ENCODE measurements at regions not wholly inside any gene's neighbourhood (a gene's known extent, or its start where the extent isn't known, plus 50 kb on each side); places are given as distances from the start of the nearest gene placed in this dataset.
"Not testable (repeated sequence)": the region's sequence is repeated elsewhere in the genome, so short reads cannot be mapped to it uniquely, and the experiment has no call there.

DNA sequence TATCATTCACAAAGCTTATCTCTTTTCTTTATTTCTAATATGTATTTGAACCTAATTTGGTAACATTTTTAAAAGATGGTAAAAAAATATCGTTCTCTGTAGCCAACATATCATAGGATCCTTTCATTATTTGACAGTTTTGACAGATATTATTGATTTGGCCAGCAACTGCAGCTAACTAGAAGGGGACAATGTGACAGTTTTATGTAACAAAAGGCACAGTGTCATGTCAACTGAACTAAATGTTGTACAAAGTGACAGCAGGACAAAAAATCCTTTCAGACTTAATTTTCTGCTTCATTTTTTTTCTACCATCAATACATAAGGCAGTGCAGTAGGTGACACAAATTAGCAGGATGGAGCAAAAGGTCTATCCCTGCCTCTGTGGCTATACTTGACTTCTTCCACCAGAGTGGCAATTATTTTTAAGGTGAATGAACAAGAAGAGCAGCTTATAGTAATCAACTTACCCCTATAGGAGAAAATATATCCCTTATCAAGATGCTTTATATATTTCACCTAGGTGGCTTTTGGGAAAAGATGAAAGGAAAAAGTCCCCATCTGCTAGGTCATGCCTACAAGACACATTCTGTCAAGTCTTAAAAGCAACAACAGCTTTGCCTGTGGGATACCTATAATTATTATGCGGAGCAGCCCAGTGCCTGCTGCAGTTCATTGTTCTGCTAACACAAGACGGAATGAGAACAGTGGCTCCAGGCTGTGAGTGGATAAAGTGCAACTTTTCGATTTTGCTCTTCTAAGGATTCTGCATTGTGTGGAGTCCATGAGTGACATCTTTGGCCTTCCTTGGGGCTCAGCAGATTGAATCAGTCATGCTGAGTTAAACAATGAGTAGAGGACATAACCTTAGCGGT is 694.9 kb downstream of the ISL1 start:
- DNase-seq (ENCODE audit: insufficient read length, low spot score) (no peak), FAIRE-seq (no peak)
- TF ChIP-seq POLR2A (IDR thresholded peaks at IDR 0.05; ENCODE audit: low read depth, low read length): no peak
- no peak for TF ChIP-seq PAX5 (IDR thresholded peaks at IDR 0.05; ENCODE audit: insufficient read depth, low read length, severe bottlenecking)
- TF ChIP-seq POU2F2 (IDR thresholded peaks at IDR 0.05; ENCODE audit: low read depth, low read length): no peak
- no peak for TF ChIP-seq TAF1 (IDR thresholded peaks at IDR 0.05; ENCODE audit: low read depth, low read length)
- no peak for TF ChIP-seq POLR2AphosphoS5 (IDR thresholded peaks at IDR 0.05; ENCODE audit: low read depth, low read length)
- TF ChIP-seq SPI1 (IDR thresholded peaks at IDR 0.05; ENCODE audit: low read depth, low read length): no peak

DNA sequence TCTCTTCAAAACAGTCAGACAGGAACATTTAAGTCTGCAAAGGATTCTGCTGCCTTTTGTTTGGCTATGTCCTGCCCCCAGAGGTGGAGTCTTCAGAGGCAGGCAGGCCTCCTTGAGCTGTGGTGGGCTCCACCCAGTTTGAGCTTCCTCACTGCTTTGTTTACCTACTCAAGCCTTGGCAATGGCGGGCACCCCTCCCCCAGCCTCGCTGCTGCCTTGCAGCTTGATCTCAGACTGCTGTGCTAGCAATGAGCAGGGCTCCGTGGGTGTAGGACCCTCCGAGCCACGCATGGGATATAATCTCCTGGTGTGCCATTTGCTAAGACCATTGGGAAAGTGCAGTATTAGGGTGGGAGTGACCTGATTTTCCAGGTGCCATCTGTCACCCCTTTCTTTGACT is 685.4 kb upstream of the ITGA1 start:
- FAIRE-seq; DNase-seq (ENCODE audit: insufficient read length, low spot score): not testable (repeated sequence)

DNA sequence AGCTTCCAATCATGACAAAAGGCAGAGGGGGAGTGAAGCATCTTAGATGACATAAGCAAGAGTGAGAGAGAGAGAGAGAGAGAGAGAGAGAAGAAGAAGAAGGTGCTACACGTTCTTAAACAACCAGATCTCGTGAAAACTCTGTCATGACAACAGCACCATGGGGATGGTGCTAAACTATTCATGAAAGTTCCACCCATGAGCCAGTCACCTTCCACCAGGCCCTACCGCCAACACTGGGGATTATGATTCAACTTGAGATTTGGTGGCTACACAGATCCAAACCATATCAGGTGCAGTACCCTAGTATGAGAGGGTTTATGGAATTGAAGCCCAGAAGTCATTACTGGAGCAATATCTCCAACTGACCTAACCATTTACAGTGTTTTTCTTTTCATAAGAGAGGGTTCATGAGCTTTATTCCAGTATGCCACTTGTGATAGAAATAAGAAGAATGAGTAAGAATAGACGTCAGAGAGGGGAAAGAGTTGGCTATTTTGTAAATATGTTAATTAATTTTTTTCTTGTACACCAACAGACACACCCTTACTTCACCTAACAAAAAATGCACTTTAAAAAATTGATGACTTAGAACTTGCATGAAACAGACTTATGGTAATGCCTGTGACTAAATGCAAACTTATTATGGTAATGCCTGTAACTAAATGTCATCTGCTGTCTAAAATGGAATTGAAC is 680.4 kb upstream of the ITGA1 start:
- TF ChIP-seq POLR2A (IDR thresholded peaks at IDR 0.05; ENCODE audit: low read depth, low read length): no peak
- TF ChIP-seq TAF1 (IDR thresholded peaks at IDR 0.05; ENCODE audit: low read depth, low read length): no peak
- TF ChIP-seq SPI1 (IDR thresholded peaks at IDR 0.05; ENCODE audit: low read depth, low read length): no peak
- no peak for TF ChIP-seq POU2F2 (IDR thresholded peaks at IDR 0.05; ENCODE audit: low read depth, low read length)
- TF ChIP-seq PAX5 (IDR thresholded peaks at IDR 0.05; ENCODE audit: insufficient read depth, low read length, severe bottlenecking): no peak
- FAIRE-seq: no peak
- no peak for DNase-seq (ENCODE audit: insufficient read length, low spot score)

DNA sequence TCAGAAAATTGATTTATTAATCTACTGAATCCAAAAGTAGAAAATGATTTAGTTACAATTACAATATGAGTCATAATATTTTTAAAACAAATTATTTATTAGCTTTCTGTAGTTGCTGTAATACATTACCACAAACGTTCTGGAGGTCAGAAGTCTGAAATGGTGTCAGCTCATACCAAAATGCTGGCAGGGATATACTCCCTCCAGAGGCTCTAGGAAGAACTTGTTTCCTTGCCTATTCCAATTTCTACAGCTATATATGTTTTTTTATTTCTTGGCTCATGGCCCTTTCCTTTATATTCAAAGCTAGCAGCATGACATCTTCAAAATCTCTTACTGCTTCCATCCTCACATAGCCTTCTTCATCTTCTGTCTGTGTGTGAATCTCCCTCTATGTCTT is 667.9 kb upstream of the ITGA1 start:
- DNase-seq (ENCODE audit: insufficient read length, low spot score): no peak
- FAIRE-seq: no peak
- no peak for TF ChIP-seq POLR2A (IDR thresholded peaks at IDR 0.05; ENCODE audit: low read depth, low read length)
- TF ChIP-seq POU2F2 (IDR thresholded peaks at IDR 0.05; ENCODE audit: low read depth, low read length): no peak
- no peak for TF ChIP-seq PAX5 (IDR thresholded peaks at IDR 0.05; ENCODE audit: insufficient read depth, low read length, severe bottlenecking)
- no peak for TF ChIP-seq TAF1 (IDR thresholded peaks at IDR 0.05; ENCODE audit: low read depth, low read length)
- no peak for TF ChIP-seq POLR2AphosphoS5 (IDR thresholded peaks at IDR 0.05; ENCODE audit: low read depth, low read length)
- no peak for TF ChIP-seq SPI1 (IDR thresholded peaks at IDR 0.05; ENCODE audit: low read depth, low read length)

DNA sequence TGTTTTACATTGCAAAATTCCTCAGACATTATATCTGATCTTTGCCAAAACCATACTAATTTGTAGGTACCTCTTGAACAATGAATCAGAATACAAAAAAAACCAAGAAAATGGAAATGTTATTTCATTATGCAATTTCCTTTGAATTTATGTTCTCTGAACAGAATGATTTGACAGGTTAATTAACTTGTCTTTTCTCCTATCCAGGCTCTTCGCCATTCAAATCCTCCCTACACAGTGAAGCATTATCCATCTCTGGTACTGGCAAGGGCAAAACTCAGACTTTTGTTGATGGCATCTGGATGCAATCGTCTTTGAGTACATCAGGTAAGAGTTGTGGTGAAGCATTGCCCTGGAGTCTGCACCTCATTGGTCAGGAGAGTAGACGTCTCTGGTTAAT is 655.7 kb upstream of the ITGA1 start:
- DNase-seq (ENCODE audit: insufficient read length, low spot score) (no peak), FAIRE-seq (no peak)
- TF ChIP-seq PAX5 (IDR thresholded peaks at IDR 0.05; ENCODE audit: insufficient read depth, low read length, severe bottlenecking): no peak
- TF ChIP-seq POLR2A (IDR thresholded peaks at IDR 0.05; ENCODE audit: low read depth, low read length): no peak

DNA sequence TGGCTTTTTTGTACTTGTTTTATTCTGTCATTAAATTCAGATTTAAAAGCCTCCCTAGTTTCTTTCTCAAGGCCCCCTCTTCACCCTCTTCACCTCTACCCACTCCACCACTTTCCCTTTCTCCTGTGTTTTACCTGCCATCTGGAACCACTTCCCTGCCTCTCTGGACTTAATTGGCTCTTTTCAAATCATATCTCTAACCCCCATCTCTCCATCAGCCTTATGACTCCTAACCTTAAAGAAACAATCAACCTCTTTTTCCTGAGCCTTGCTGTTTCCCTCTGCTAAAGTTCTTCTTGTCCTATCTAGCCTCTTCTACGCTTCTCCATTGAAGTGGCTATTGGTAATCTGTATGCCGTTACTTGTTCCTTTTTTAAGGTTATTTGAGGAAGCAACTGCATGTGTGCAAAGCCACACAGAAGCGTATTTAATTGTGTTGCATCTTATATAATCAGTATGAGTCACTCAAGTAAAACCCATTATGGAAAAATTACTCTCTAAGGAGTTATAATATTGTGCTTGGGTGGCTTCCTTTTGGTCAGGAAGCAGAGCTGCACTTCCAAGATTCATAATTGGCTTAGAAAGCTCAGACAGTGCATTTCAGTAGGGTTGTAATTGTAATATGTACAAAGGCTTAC is 653.6 kb upstream of the ITGA1 start:
- FAIRE-seq: no peak
- TF ChIP-seq POLR2AphosphoS5 (IDR thresholded peaks at IDR 0.05; ENCODE audit: low read depth, low read length) (no peak), POLR2A (IDR thresholded peaks at IDR 0.05; ENCODE audit: low read depth, low read length) (no peak)
- no peak for DNase-seq (ENCODE audit: insufficient read length, low spot score)

DNA sequence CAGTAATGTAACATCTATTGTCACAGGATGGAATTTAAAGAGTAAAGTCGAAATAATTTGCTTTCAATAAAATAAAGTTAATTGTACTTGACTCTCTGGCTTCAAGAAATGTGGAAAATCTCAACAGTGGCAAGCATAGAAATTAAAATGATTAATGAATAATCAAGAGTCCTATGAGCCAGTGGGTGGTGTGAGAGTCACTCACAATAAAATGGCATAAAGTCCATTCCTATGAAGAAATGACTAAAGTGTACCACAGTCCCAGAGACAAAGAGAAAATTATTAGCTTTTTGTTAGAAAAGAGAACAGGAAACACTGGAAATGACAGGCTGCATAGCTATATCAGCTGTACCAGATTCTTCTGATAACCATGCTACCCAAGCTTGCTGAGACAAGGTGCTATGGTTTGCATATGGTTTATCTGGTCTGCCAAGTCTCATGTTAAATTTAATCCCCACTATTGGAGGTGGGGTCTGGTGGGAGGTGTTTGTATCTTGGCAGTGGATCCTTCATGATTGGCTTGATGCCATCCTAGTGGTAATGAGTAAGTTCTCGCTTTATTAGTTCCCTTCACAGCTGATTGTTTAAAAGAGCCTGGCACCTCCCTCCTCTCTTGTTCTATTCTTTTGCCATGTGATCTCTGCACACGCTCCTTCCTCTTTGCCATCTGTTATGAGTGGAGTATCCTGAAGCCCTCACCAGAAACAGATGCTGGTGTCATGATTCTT is 647.7 kb upstream of the ITGA1 start:
- DNase-seq (ENCODE audit: insufficient read length, low spot score): no peak
- TF ChIP-seq POLR2AphosphoS5 (IDR thresholded peaks at IDR 0.05; ENCODE audit: low read depth, low read length) (no peak), POU2F2 (IDR thresholded peaks at IDR 0.05; ENCODE audit: low read depth, low read length) (no peak), TAF1 (IDR thresholded peaks at IDR 0.05; ENCODE audit: low read depth, low read length) (no peak), SPI1 (IDR thresholded peaks at IDR 0.05; ENCODE audit: low read depth, low read length) (no peak), PAX5 (IDR thresholded peaks at IDR 0.05; ENCODE audit: insufficient read depth, low read length, severe bottlenecking) (no peak), POLR2A (IDR thresholded peaks at IDR 0.05; ENCODE audit: low read depth, low read length) (no peak)
- no peak for FAIRE-seq

DNA sequence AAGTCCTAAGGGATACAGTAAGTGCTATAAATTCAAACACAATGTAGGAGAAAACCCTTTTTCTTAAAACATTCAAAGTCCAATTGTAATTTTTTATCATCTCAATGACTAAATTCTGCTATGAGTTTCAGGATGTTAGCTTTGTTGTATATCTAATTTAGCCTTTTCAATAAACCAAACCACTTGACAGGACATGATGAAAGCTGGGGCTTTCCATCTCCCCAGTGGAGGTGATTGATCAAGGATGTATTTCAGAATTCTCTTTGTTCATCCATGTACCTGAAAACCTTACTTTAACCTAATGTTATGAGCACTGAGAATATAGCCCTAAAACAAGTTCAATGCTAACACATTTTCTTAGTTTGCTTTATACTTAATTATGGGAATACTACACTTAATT is 639.0 kb upstream of the ITGA1 start:
- TF ChIP-seq SPI1 (IDR thresholded peaks at IDR 0.05; ENCODE audit: low read depth, low read length) (no peak), POLR2A (IDR thresholded peaks at IDR 0.05; ENCODE audit: low read depth, low read length) (no peak), POU2F2 (IDR thresholded peaks at IDR 0.05; ENCODE audit: low read depth, low read length) (no peak), POLR2AphosphoS5 (IDR thresholded peaks at IDR 0.05; ENCODE audit: low read depth, low read length) (no peak), PAX5 (IDR thresholded peaks at IDR 0.05; ENCODE audit: insufficient read depth, low read length, severe bottlenecking) (no peak), TAF1 (IDR thresholded peaks at IDR 0.05; ENCODE audit: low read depth, low read length) (no peak)
- no peak for DNase-seq (ENCODE audit: insufficient read length, low spot score)

DNA sequence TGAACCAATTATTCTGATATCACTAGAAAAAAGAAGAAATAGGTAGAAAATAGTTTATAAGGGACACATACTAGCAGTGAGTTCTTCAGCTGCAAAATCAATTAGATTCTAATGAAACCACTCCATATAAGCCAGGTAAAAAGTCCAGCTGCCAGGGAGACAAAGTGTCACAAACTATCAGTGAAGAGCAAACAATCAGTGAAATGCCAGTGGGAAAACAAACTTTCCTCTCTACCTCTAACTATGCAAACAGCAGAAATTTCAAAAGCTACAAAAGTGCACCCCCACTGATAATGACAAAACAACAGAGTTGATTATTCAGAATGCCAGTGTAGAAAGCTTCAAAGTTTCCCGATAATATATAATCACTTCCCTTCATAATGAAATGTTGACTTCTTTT is 637.2 kb upstream of the ITGA1 start:
- no peak for FAIRE-seq
- no peak for DNase-seq (ENCODE audit: insufficient read length, low spot score)

More for the DNA sequence above, 639.0 kb upstream of the ITGA1 start:
- no peak for FAIRE-seq

DNA sequence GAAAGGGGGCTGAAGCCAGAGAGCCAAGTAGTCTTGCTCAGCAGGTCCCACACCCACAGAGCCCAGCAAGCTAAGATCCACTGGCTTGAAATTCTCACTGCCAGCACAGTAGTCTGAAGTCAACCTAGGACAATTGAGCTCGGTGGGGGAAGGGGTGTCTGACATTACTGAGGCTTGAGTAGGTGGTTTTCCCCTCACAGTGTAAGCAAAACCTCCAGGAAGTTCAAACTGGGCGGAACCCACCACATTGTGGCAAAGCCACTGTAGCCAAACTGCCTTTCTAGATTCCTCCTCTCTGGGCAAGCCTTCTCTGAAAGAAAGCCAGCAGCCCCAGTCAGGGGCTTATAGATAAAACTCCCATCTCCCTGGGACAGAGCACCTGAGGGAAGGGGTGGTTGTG is 630.9 kb upstream of the ITGA1 start:
- FAIRE-seq: not testable (repeated sequence)

More for the DNA sequence above, 637.2 kb upstream of the ITGA1 start:
- no peak for TF ChIP-seq POLR2A (IDR thresholded peaks at IDR 0.05; ENCODE audit: low read depth, low read length)
- TF ChIP-seq POLR2AphosphoS5 (IDR thresholded peaks at IDR 0.05; ENCODE audit: low read depth, low read length): no peak
- TF ChIP-seq SPI1 (IDR thresholded peaks at IDR 0.05; ENCODE audit: low read depth, low read length): no peak
- TF ChIP-seq TAF1 (IDR thresholded peaks at IDR 0.05; ENCODE audit: low read depth, low read length): no peak
- no peak for TF ChIP-seq PAX5 (IDR thresholded peaks at IDR 0.05; ENCODE audit: insufficient read depth, low read length, severe bottlenecking)
- TF ChIP-seq POU2F2 (IDR thresholded peaks at IDR 0.05; ENCODE audit: low read depth, low read length): no peak

DNA sequence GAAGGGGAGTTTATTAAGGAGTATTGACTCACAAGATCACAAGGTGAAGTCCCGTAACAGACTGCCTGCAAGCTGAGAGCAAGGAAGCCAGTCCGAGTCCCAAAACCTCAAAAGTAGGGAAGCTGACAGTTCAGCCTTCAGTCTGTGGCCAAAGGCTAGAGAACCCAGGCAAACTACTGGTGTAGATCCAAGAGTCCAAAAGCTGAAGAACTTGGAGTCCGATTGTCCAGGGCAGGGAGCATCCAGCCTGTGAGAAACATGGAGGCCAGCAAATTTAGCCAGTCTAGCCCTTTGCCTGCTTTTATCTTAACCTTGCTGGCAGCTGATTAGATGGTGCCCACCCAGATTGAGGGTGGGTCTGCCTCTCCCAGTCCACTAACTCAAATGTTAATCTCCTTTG is 621.9 kb upstream of the ITGA1 start:
- not testable (repeated sequence) for FAIRE-seq; DNase-seq (ENCODE audit: insufficient read length, low spot score)

More for the DNA sequence above, 630.9 kb upstream of the ITGA1 start:
- not testable (repeated sequence) for DNase-seq (ENCODE audit: insufficient read length, low spot score)
